Muscle of arm (tissue), 1 donor: ENCODE measurements at regions not wholly inside any gene's neighbourhood (a gene's known extent, or its start where the extent isn't known, plus 50 kb on each side); places are given as distances from the start of the nearest gene placed in this dataset.
"Not testable (repeated sequence)": the region's sequence is repeated elsewhere in the genome, so short reads cannot be mapped to it uniquely, and the experiment has no call there.

Experiments
- DNase-seq: peaks from one replicate; pipeline ENCODE4 v3.0.0-alpha.2; 2013

- DNase-seq = no peak
Observed at GRCh38 chr4:57424232-57424897, 314.2 kb upstream of the IGFBP7 start.

- no peak for DNase-seq
Observed at GRCh38 chr4:57418133-57418532, 307.9 kb upstream of the IGFBP7 start.

- DNase-seq = no peak
Observed at GRCh38 chr4:57412259-57413054, 302.3 kb upstream of the IGFBP7 start.

- DNase-seq = no peak
Observed at GRCh38 chr4:57410331-57411052, 300.3 kb upstream of the IGFBP7 start.

GRCh38 chr4:57405359-57405758 lies 295.2 kb upstream of the IGFBP7 start:
- DNase-seq = no peak

GRCh38 chr4:57404483-57404882 lies 294.3 kb upstream of the IGFBP7 start:
- DNase-seq = no peak

GRCh38 chr4:57403591-57403990 lies 293.4 kb upstream of the IGFBP7 start:
- DNase-seq = no peak

GRCh38 chr4:57401586-57401985 lies 291.4 kb upstream of the IGFBP7 start:
- DNase-seq = no peak

GRCh38 chr4:57378766-57379165 lies 268.6 kb upstream of the IGFBP7 start:
- no peak for DNase-seq

- DNase-seq = no peak
Observed at GRCh38 chr4:57374866-57375595, 264.8 kb upstream of the IGFBP7 start.

- no peak for DNase-seq
Observed at GRCh38 chr4:57373991-57374390, 263.8 kb upstream of the IGFBP7 start.

GRCh38 chr4:57371671-57372070 lies 261.5 kb upstream of the IGFBP7 start:
- DNase-seq = no peak

GRCh38 chr4:57370691-57371090 lies 260.5 kb upstream of the IGFBP7 start:
- DNase-seq = no peak

- DNase-seq = no peak
Observed at GRCh38 chr4:57369446-57369845, 259.3 kb upstream of the IGFBP7 start.

- no peak for DNase-seq
Observed at GRCh38 chr4:57364255-57364654, 254.1 kb upstream of the IGFBP7 start.

GRCh38 chr4:57363346-57363745 lies 253.2 kb upstream of the IGFBP7 start:
- no peak for DNase-seq

- no peak for DNase-seq
Observed at GRCh38 chr4:57360681-57361080, 250.5 kb upstream of the IGFBP7 start.

GRCh38 chr4:57355101-57355665 lies 245.0 kb upstream of the IGFBP7 start:
- no peak for DNase-seq

- DNase-seq = no peak
Observed at GRCh38 chr4:57351731-57352130, 241.5 kb upstream of the IGFBP7 start.

- no peak for DNase-seq
Observed at GRCh38 chr4:57344296-57344695, 234.1 kb upstream of the IGFBP7 start.

- no peak for DNase-seq
Observed at GRCh38 chr4:57342411-57342810, 232.2 kb upstream of the IGFBP7 start.

GRCh38 chr4:57338861-57339260 lies 228.7 kb upstream of the IGFBP7 start:
- not testable (repeated sequence) for DNase-seq
